ENCODE measurements at regions not wholly inside any gene's neighbourhood (a gene's known extent, or its start where the extent isn't known, plus 50 kb on each side); places are given as distances from the start of the nearest gene placed in this dataset.

- no peak for DNase-seq (ENCODE audit: low read depth in 2 of 2)
These were observed 265.4 kb upstream of the CDH4 start for GRCh38 chr20:60986506-60987156.

- no peak for DNase-seq (ENCODE audit: low read depth in 2 of 2)
These were observed 262.0 kb upstream of the CDH4 start for GRCh38 chr20:60990061-60990460.

GRCh38 chr20:60990643-60991042, 261.4 kb upstream of the CDH4 start:
- DNase-seq (ENCODE audit: low read depth in 2 of 2), result no peak

GRCh38 chr20:60993433-60994044, 258.5 kb upstream of the CDH4 start:
- DNase-seq (ENCODE audit: low read depth in 2 of 2), result no peak

GRCh38 chr20:60999250-60999649, 252.8 kb upstream of the CDH4 start:
- no peak for DNase-seq (ENCODE audit: low read depth in 2 of 2)

- DNase-seq (ENCODE audit: low read depth in 2 of 2), result no peak
These were observed 250.0 kb upstream of the CDH4 start for GRCh38 chr20:61002090-61002489.

GRCh38 chr20:61014491-61014890, 237.6 kb upstream of the CDH4 start:
- no peak for DNase-seq (ENCODE audit: low read depth in 2 of 2)

GRCh38 chr20:61015602-61016001, 236.5 kb upstream of the CDH4 start:
- DNase-seq (ENCODE audit: low read depth in 2 of 2), result no peak

- DNase-seq (ENCODE audit: low read depth in 2 of 2), result no peak
These were observed 232.7 kb upstream of the CDH4 start for GRCh38 chr20:61019322-61019721.

GRCh38 chr20:61023612-61024011, 228.4 kb upstream of the CDH4 start:
- DNase-seq (ENCODE audit: low read depth in 2 of 2), result no peak

GRCh38 chr20:61024390-61024789, 227.7 kb upstream of the CDH4 start:
- DNase-seq (ENCODE audit: low read depth in 2 of 2), result no peak

GRCh38 chr20:61025536-61025935, 226.5 kb upstream of the CDH4 start:
- DNase-seq (ENCODE audit: low read depth in 2 of 2), result no peak

- DNase-seq (ENCODE audit: low read depth in 2 of 2), result no peak
These were observed 225.9 kb upstream of the CDH4 start for GRCh38 chr20:61026173-61026572.

GRCh38 chr20:61026731-61027130, 225.3 kb upstream of the CDH4 start:
- DNase-seq (ENCODE audit: low read depth in 2 of 2), result no peak

- DNase-seq (ENCODE audit: low read depth in 2 of 2), result no peak
These were observed 224.8 kb upstream of the CDH4 start for GRCh38 chr20:61027218-61027617.

- DNase-seq (ENCODE audit: low read depth in 2 of 2), result no peak
These were observed 221.9 kb upstream of the CDH4 start for GRCh38 chr20:61030130-61030529.

GRCh38 chr20:61031101-61031830, 220.8 kb upstream of the CDH4 start:
- no peak for DNase-seq (ENCODE audit: low read depth in 2 of 2)

- no peak for DNase-seq (ENCODE audit: low read depth in 2 of 2)
These were observed 214.6 kb upstream of the CDH4 start for GRCh38 chr20:61037498-61037897.

- no peak for DNase-seq (ENCODE audit: low read depth in 2 of 2)
These were observed 210.6 kb upstream of the CDH4 start for GRCh38 chr20:61041481-61041880.

- no peak for DNase-seq (ENCODE audit: low read depth in 2 of 2)
These were observed 209.3 kb upstream of the CDH4 start for GRCh38 chr20:61042506-61043385.

GRCh38 chr20:61043681-61044080, 208.4 kb upstream of the CDH4 start:
- no peak for DNase-seq (ENCODE audit: low read depth in 2 of 2)

GRCh38 chr20:61044499-61044898, 207.6 kb upstream of the CDH4 start:
- no peak for DNase-seq (ENCODE audit: low read depth in 2 of 2)
